HL-60 (cell line): ENCODE measurements at regions not wholly inside any gene's neighbourhood (a gene's known extent, or its start where the extent isn't known, plus 50 kb on each side); places are given as distances from the start of the nearest gene placed in this dataset.
A peak's percentile ranks its signal among the peaks of the same experiment; 100 is the strongest.
"Not testable (repeated sequence)": the region's sequence is repeated elsewhere in the genome, so short reads cannot be mapped to it uniquely, and the experiment has no call there.

Experiments used
- DNase-seq, 2 experiments: peaks; one replicate each; pipeline ENCODE4 v3.0.0-alpha.2; 2010 to 2020; ENCODE audit warnings: low read depth in 1 of 2, low spot score in 1 of 2
- H3K27ac ChIP-seq: fragments of 250-450 bp; sonication (Bioruptor Pico); replicated peaks from 2 replicates; pipeline ENCODE4 v1.5.1; 2020; ENCODE audit warnings: mild to moderate bottlenecking, moderate library complexity
- H3K27me3 ChIP-seq: fragments of 250-450 bp; sonication (Bioruptor Pico); 2 replicates; pipeline ENCODE4 v1.5.1; 2021; ENCODE audit warnings: mild to moderate bottlenecking, moderate library complexity; ENCODE audit not compliant: insufficient read depth, poor library complexity, severe bottlenecking
- H3K4me3 ChIP-seq: replicated peaks from 2 replicates; pipeline ENCODE4 v1.5.1; 2011; ENCODE audit warnings: mild to moderate bottlenecking, control low read depth, low read length; ENCODE audit not compliant: insufficient read depth
- GABPA ChIP-seq: IDR thresholded peaks from 2 replicates; pipeline ENCODE4 v1.6.1; 2012; ENCODE audit warnings: low read depth
- POLR2AphosphoS5 ChIP-seq: IDR thresholded peaks from 2 replicates; pipeline ENCODE4 v1.6.1; 2012; ENCODE audit warnings: low read depth
- REST ChIP-seq: IDR thresholded peaks from 2 replicates; pipeline ENCODE4 v1.6.1; 2012; ENCODE audit warnings: low read depth; ENCODE audit not compliant: insufficient replicate concordance
- SPI1 ChIP-seq: IDR thresholded peaks from 2 replicates; pipeline ENCODE4 v1.6.1; 2012; ENCODE audit warnings: low read depth, mild to moderate bottlenecking, borderline replicate concordance
- TF ChIP-seq, protein P1 (sequence below): IDR thresholded peaks from one replicate; pipeline ENCODE4 v1.5.1; 2011; ENCODE audit warnings: low read length, control low read depth, inconsistent platforms; ENCODE audit not compliant: insufficient read depth

GRCh38 chr10:22133749-22134624 lies 83.8 kb downstream of the EBLN1 start:
- Histone ChIP-seq H3K27ac (peak overlapping the region; percentile 85), H3K4me3 (no peak overlapping the region), H3K27me3 (no peaks in the 10 kb centered on the region)
- TF ChIP-seq REST: no peak
- peak; percentile 87 for TF ChIP-seq POLR2AphosphoS5
- TF ChIP-seq SPI1: peak; percentile 39; the same call in 1 of the 2 replicates
- DNase-seq: peak; percentile 53 to 71

DNA sequence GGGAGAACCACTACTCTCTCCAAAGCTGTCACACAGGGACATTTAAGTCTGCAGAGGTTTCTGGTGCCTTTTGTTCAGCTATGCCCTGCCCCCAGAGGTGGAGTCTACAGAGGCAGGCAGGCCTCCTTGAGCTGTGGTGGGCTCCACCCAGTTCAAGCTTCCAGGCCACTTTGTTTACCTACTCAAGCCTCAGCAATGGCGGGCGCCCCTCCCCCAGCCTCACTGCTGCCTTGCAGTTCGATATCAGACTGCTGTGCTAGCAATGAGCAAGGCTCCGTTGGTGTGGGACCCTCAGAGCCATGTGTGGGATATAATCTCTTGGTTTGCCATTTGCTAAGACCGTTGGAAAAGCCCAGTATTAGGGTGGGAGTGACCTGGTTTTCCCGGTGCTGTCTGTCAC lies 87.0 kb downstream of the EBLN1 start:
- not testable (repeated sequence) for H3K27ac ChIP-seq, DNase-seq, H3K4me3 ChIP-seq, H3K27me3 ChIP-seq

DNA sequence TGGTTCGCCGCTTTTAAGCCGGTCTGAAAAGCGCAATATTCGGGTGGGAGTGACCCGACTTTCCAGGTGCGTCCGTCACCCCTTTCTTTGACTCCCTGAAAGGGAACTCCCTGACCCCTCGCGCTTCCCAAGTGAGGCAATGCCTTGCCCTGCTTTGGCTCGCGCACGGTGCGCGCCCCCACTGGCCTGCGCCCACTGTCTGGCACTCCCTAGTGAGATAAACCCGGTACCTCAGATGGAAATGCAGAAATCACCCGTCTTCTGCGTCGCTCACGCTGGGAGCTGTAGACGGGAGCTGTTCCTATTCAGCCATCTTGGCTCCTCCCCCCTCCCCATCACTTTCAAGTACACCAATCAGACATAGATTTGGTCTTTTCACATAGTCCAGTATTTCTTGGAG lies 88.2 kb downstream of the EBLN1 start:
- not testable (repeated sequence) for H3K27ac ChIP-seq, H3K27me3 ChIP-seq, H3K4me3 ChIP-seq, DNase-seq

- H3K27ac ChIP-seq, H3K4me3 ChIP-seq, H3K27me3 ChIP-seq, DNase-seq: not testable (repeated sequence)
Measured at GRCh38 chr10:22121181-22121580, 96.6 kb downstream of the EBLN1 start.

DNA sequence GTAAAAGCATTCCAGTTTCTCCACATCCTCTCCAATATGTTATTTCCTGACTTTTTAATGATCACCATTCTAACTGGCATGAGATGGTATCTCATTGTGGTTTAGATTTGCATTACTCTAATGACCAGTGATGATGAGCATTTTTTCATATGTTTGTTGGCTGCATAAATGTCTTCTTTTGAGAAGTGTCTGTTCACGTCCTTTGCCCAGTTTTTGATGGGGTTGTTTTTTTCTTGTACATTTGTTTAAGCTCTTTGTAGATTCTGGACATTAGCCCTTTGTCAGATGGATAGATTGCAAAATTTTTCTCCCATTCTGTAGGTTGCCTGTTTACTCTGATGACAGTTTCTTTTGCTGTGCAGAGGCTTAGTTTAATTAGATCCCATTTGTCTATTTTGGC lies 97.7 kb downstream of the EBLN1 start:
- not testable (repeated sequence) for H3K27ac ChIP-seq, H3K27me3 ChIP-seq, H3K4me3 ChIP-seq, DNase-seq

DNA sequence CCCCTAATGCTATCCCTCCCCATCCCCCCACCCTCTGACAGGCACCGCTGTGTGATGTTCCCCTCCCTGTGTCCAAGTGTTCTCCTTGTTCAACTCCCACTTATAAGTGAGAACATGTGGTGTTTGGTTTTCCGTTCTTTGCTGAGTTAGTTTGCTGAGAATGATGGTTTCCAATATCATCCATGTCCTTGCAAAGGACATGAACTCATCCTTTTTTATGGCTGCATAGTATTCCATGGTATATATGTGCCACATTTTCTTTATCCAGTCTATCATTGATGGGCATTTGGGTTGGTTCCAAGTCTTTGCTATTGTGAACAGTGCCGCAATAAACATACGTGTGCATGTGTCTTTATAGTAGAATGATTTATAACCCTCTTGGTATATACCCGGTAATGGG lies 98.2 kb downstream of the EBLN1 start:
- not testable (repeated sequence) for H3K27me3 ChIP-seq, DNase-seq, H3K4me3 ChIP-seq, H3K27ac ChIP-seq

GRCh38 chr10:22111705-22112104 lies 106.1 kb downstream of the EBLN1 start:
- TF ChIP-seq GABPA: no peak
- no peak for TF ChIP-seq SPI1
- TF ChIP-seq REST: no peak
- TF ChIP-seq POLR2AphosphoS5: no peak
- TF ChIP-seq, protein P1, sequence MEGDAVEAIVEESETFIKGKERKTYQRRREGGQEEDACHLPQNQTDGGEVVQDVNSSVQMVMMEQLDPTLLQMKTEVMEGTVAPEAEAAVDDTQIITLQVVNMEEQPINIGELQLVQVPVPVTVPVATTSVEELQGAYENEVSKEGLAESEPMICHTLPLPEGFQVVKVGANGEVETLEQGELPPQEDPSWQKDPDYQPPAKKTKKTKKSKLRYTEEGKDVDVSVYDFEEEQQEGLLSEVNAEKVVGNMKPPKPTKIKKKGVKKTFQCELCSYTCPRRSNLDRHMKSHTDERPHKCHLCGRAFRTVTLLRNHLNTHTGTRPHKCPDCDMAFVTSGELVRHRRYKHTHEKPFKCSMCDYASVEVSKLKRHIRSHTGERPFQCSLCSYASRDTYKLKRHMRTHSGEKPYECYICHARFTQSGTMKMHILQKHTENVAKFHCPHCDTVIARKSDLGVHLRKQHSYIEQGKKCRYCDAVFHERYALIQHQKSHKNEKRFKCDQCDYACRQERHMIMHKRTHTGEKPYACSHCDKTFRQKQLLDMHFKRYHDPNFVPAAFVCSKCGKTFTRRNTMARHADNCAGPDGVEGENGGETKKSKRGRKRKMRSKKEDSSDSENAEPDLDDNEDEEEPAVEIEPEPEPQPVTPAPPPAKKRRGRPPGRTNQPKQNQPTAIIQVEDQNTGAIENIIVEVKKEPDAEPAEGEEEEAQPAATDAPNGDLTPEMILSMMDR: no peak
- H3K27me3 ChIP-seq: no peaks in the 10 kb centered on the region
- DNase-seq: no peak

More at GRCh38 chr10:22111705-22112104, 106.1 kb downstream of the EBLN1 start:
- Histone ChIP-seq H3K27ac (no peak overlapping the region), H3K4me3 (no peak overlapping the region)
